Stomach (tissue), 4 donors: ENCODE measurements at regions not wholly inside any gene's neighbourhood (a gene's known extent, or its start where the extent isn't known, plus 50 kb on each side); places are given as distances from the start of the nearest gene placed in this dataset.

Source experiments
- POLR2A ChIP-seq, 4 donors: fragments of 450-650 bp; IDR thresholded peaks; one replicate each; pipeline ENCODE4 v1.6.1; 2016; ENCODE audit warnings: antibody characterized with exemption in 4 of 4, control low read depth in 2 of 4, mild to moderate bottlenecking in 1 of 4, moderate library complexity in 1 of 4
- POLR2AphosphoS5 ChIP-seq, 3 donors: sonication (generic); formaldehyde crosslinking; IDR thresholded peaks; one replicate each; pipeline ENCODE4 v1.6.1; 2016; ENCODE audit warnings: antibody characterized with exemption in 3 of 3

GRCh38 chr3:78483090-78483489 lies 1284.7 kb downstream of the ROBO1 start:
- TF ChIP-seq POLR2AphosphoS5 (IDR thresholded peaks at IDR 0.05) (no peak), POLR2A (IDR thresholded peaks at IDR 0.05) (no peak)
